Tibial artery (tissue), 4 donors: ENCODE measurements at regions not wholly inside any gene's neighbourhood (a gene's known extent, or its start where the extent isn't known, plus 50 kb on each side); places are given as distances from the start of the nearest gene placed in this dataset.

ENCODE experiments used
- DNase-seq, 2 donors: peaks; one replicate each; pipeline ENCODE4 v3.0.0-alpha.2; 2019
- H3K27ac ChIP-seq, 2 donors: fragments of 200-600 bp; sonication (generic) in 1 of 2; 1 replicate in 1 of 2; 2 replicates in 1 of 2; pipeline ENCODE4 v1.5.1; 2018 to 2019; ENCODE audit warnings: mild to moderate bottlenecking in 1 of 2
- H3K27me3 ChIP-seq, 2 donors: fragments of 200-600 bp; sonication (generic) in 1 of 2; one replicate each; pipeline versions ENCODE4 v1.5.1 to v1.6.0; 2016 to 2019
- H3K36me3 ChIP-seq, 3 donors: fragments of 200-600 bp; sonication (generic) in 2 of 3; one replicate each; pipeline ENCODE4 v1.5.1; 2016 to 2019; ENCODE audit warnings: mild to moderate bottlenecking in 2 of 3
- H3K4me1 ChIP-seq, 4 donors: fragments of 200-600 bp; sonication (generic) in 2 of 4; 1 replicate in 3 of 4; 2 replicates in 1 of 4; pipeline ENCODE4 v1.5.1; 2016 to 2019
- H3K4me3 ChIP-seq, 2 donors: fragments of 200-600 bp; sonication (generic) in 1 of 2; 1 replicate in 1 of 2; 2 replicates in 1 of 2; pipeline ENCODE4 v1.5.1; 2018 to 2019; ENCODE audit warnings: mild to moderate bottlenecking in 2 of 2
- H3K9me3 ChIP-seq, 3 donors: fragments of 200-600 bp; sonication (generic) in 1 of 3; one replicate each; pipeline ENCODE4 v1.5.1; 2016 to 2019
- CTCF ChIP-seq, 2 experiments: fragments of 200-600 bp in 1 of 2; fragments of 450-650 bp in 1 of 2; IDR thresholded peaks; one replicate each; pipeline ENCODE4 v1.5.1; 2017 to 2019; ENCODE audit warnings: antibody characterized with exemption in 2 of 2, mild to moderate bottlenecking in 1 of 2, moderate library complexity in 1 of 2
- intact Hi-C: fragments of 100-400 bp; cut with DNase I; formaldehyde crosslinking; loops from one replicate; pipeline ENCODE4 v1.15.0; 2023; ENCODE audit warnings: low total_unique reads

GRCh38 chr2:7609974-7610373, 692.8 kb downstream of the RNF144A start:
- Histone ChIP-seq H3K4me1 (no peaks in the 10 kb centered on the region), H3K9me3 (no peaks in the 10 kb centered on the region), H3K4me3 (no peak overlapping the region), H3K27ac (no peak overlapping the region), H3K36me3 (no peaks in the 10 kb centered on the region), H3K27me3 (no peaks in the 10 kb centered on the region)
- DNase-seq: no peak
- no peak for TF ChIP-seq CTCF (IDR thresholded peaks at IDR 0.05)
- intact Hi-C loops: no loop called here

GRCh38 chr2:7611750-7612149, 694.5 kb downstream of the RNF144A start:
- Histone ChIP-seq H3K27me3 (peaks cover 0 to 3% of the 10 kb centered on the region in 2 donors), H3K27ac (no peak overlapping the region), H3K36me3 (no peaks in the 10 kb centered on the region), H3K9me3 (no peaks in the 10 kb centered on the region), H3K4me1 (no peaks in the 10 kb centered on the region), H3K4me3 (no peak overlapping the region)
- TF ChIP-seq CTCF (IDR thresholded peaks at IDR 0.05): no peak
- intact Hi-C loops: no loop called here
- no peak for DNase-seq

GRCh38 chr2:7612969-7613368, 695.8 kb downstream of the RNF144A start:
- Histone ChIP-seq H3K27me3 (peaks cover 0 to 5% of the 10 kb centered on the region in 2 donors), H3K4me1 (no peaks in the 10 kb centered on the region), H3K4me3 (no peak overlapping the region), H3K36me3 (no peaks in the 10 kb centered on the region), H3K27ac (no peak overlapping the region), H3K9me3 (no peaks in the 10 kb centered on the region)
- no peak for DNase-seq
- intact Hi-C loops: no loop called here
- no peak for TF ChIP-seq CTCF (IDR thresholded peaks at IDR 0.05)

- no peak overlapping the region for H3K27ac ChIP-seq
- H3K27me3 ChIP-seq: peaks cover 0 to 5% of the 10 kb centered on the region in 2 donors
- no peaks in the 10 kb centered on the region for H3K4me1 ChIP-seq
- intact Hi-C loops: no loop called here
- H3K9me3 ChIP-seq: no peaks in the 10 kb centered on the region
- no peaks in the 10 kb centered on the region for H3K36me3 ChIP-seq
- H3K4me3 ChIP-seq: no peak overlapping the region
- TF ChIP-seq CTCF (IDR thresholded peaks at IDR 0.05): no peak
- DNase-seq: no peak
These were observed 696.6 kb downstream of the RNF144A start for GRCh38 chr2:7613831-7614230.

- no peak for TF ChIP-seq CTCF (IDR thresholded peaks at IDR 0.05)
- H3K9me3 ChIP-seq: no peaks in the 10 kb centered on the region
These were observed 700.8 kb downstream of the RNF144A start for GRCh38 chr2:7618031-7618430.

More at GRCh38 chr2:7618031-7618430, 700.8 kb downstream of the RNF144A start:
- Histone ChIP-seq H3K4me3 (no peak overlapping the region), H3K27me3 (peaks cover 0 to 5% of the 10 kb centered on the region in 2 donors), H3K36me3 (no peaks in the 10 kb centered on the region), H3K27ac (no peak overlapping the region), H3K4me1 (no peaks in the 10 kb centered on the region)
- DNase-seq: no peak
- intact Hi-C loops: no loop called here
